IPS-18a (cell line): ENCODE measurements at regions not wholly inside any gene's neighbourhood (a gene's known extent, or its start where the extent isn't known, plus 50 kb on each side); places are given as distances from the start of the nearest gene placed in this dataset.

Experiments used
- H3K27ac ChIP-seq: one replicate; pipeline ENCODE4 v1.5.1; 2013; ENCODE audit warnings: low read length
- H3K27me3 ChIP-seq: one replicate; pipeline ENCODE4 v1.6.1; 2013; ENCODE audit warnings: mild to moderate bottlenecking, low read length; ENCODE audit not compliant: control insufficient read depth, insufficient read depth
- H3K36me3 ChIP-seq: one replicate; pipeline ENCODE4 v1.6.1; 2013; ENCODE audit warnings: low read depth, low read length; ENCODE audit not compliant: control insufficient read depth
- H3K4me1 ChIP-seq: one replicate; pipeline ENCODE4 v1.6.1; 2013; ENCODE audit warnings: low read depth, low read length; ENCODE audit not compliant: control insufficient read depth
- H3K4me3 ChIP-seq: one replicate; pipeline ENCODE4 v1.5.1; 2013; ENCODE audit warnings: low read length
- H3K9ac ChIP-seq: one replicate; pipeline ENCODE4 v1.6.1; 2013; ENCODE audit warnings: mild to moderate bottlenecking, low read length, moderate library complexity
- H3K9me3 ChIP-seq: one replicate; pipeline ENCODE4 v1.6.1; 2013; ENCODE audit warnings: low read depth, low read length; ENCODE audit not compliant: control insufficient read depth

DNA sequence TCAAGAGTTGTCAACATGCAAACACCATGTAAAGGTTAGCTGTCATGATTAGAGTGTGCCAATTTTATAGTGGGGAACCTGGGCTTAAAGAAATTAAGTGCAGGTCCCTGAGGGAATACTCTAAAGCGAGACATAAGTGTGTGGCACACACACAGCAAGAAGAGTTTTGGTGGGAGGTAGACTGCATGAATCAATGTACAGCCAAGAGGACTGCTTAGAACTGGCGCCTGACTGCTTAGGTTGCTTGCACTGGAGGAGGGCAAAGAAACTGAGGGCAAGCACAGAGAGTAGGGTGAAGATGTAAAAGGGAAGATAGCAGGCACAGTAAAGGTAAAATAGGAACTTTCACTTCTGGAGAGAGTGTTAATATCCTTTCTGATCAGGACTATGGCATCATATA lies 184.9 kb downstream of the SOX2 start:
- Histone ChIP-seq H3K4me1 (no peaks in the 10 kb centered on the region), H3K27me3 (no peaks in the 10 kb centered on the region), H3K9me3 (no peaks in the 10 kb centered on the region), H3K27ac (no peak overlapping the region), H3K4me3 (no peak overlapping the region), H3K9ac (no peak overlapping the region), H3K36me3 (no peaks in the 10 kb centered on the region)

- Histone ChIP-seq H3K27me3 (no peaks in the 10 kb centered on the region), H3K4me3 (no peak overlapping the region), H3K27ac (no peak overlapping the region)
These were observed 188.0 kb downstream of the SOX2 start for GRCh38 chr3:181899702-181900101.

DNA sequence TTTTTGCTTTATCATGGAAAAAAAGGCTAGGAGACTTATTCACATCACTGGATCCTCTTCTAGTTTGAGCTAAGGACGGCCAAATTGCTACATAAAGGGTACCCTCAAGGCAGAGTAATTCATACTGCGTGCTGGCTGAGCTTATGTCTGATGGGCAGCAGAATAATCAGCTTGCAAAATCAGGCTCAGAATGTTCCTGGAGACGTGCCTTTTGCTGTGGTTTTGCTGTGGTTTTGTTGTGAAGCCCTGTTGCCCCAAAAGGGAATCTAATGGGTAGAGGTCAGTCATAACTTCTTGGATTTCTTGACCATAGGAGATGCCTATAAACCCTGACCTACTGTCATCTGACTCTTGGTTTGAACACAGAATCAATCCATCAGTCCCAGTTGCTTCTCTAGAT lies 189.9 kb downstream of the SOX2 start:
- no peaks in the 10 kb centered on the region for H3K9me3 ChIP-seq
- no peaks in the 10 kb centered on the region for H3K4me1 ChIP-seq
- no peaks in the 10 kb centered on the region for H3K36me3 ChIP-seq
- H3K27ac ChIP-seq, result no peak overlapping the region
- no peak overlapping the region for H3K4me3 ChIP-seq
- H3K9ac ChIP-seq, result no peak overlapping the region
- no peaks in the 10 kb centered on the region for H3K27me3 ChIP-seq

More at GRCh38 chr3:181899702-181900101, 188.0 kb downstream of the SOX2 start:
- Histone ChIP-seq H3K9me3 (no peaks in the 10 kb centered on the region), H3K4me1 (no peaks in the 10 kb centered on the region), H3K36me3 (no peaks in the 10 kb centered on the region), H3K9ac (no peak overlapping the region)

- Histone ChIP-seq H3K27ac (no peak overlapping the region), H3K27me3 (no peaks in the 10 kb centered on the region), H3K4me1 (peaks cover 3% of the 10 kb centered on the region), H3K4me3 (no peak overlapping the region), H3K36me3 (no peaks in the 10 kb centered on the region), H3K9me3 (no peaks in the 10 kb centered on the region), H3K9ac (no peak overlapping the region)
These were observed 194.6 kb downstream of the SOX2 start for GRCh38 chr3:181906338-181906737.

- no peak overlapping the region for H3K27ac ChIP-seq
These were observed 197.5 kb downstream of the SOX2 start for GRCh38 chr3:181909241-181909640.

DNA sequence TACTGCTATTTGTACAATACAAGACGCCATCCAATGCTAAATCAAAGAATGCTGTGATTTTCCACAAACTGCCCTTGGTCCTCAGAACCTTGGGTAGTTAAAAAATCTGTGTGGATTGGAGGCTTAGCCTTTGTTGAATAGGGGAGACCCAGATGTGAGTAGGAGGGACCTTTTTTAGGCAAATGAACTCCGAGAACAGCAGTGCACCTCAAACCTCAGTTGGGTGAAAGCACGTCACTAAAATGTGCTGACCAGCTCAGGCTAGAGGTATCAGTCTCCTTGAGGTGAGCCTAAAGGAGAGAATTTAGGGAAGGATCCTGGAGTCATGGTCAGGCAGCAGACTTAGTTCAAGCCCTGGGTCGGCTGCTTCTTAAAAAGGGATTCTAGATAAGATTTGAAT lies 200.7 kb downstream of the SOX2 start:
- Histone ChIP-seq H3K9ac (no peak overlapping the region), H3K36me3 (no peaks in the 10 kb centered on the region), H3K27me3 (no peaks in the 10 kb centered on the region), H3K9me3 (no peaks in the 10 kb centered on the region), H3K27ac (no peak overlapping the region), H3K4me1 (peaks cover 33% of the 10 kb centered on the region), H3K4me3 (no peak overlapping the region)

More at GRCh38 chr3:181909241-181909640, 197.5 kb downstream of the SOX2 start:
- H3K4me3 ChIP-seq, result no peak overlapping the region
- H3K4me1 ChIP-seq, result peaks cover 9% of the 10 kb centered on the region
- no peaks in the 10 kb centered on the region for H3K9me3 ChIP-seq
- no peak overlapping the region for H3K9ac ChIP-seq
- no peaks in the 10 kb centered on the region for H3K36me3 ChIP-seq
- H3K27me3 ChIP-seq, result no peaks in the 10 kb centered on the region

DNA sequence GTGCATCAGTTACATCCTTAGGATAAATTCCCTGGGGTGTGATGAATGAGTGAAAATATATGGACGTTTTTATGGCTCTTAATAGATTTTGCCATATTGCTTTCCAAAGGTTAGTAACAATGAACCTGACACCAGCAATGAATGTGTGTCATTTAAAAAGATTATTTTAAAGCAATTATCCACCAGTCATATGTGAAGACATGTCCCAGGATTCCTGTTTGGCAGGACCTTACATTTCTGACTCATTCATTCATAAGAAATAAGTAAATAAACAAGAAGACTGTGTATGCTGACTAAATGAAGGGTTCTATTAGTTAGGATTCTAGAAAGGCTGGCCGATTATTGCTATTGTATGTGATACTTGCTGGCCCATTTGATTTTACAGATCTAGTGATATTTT lies 201.5 kb downstream of the SOX2 start:
- H3K4me1 ChIP-seq, result peaks cover 32% of the 10 kb centered on the region
- no peaks in the 10 kb centered on the region for H3K36me3 ChIP-seq
- no peak overlapping the region for H3K9ac ChIP-seq
- H3K27me3 ChIP-seq, result no peaks in the 10 kb centered on the region
- no peak overlapping the region for H3K4me3 ChIP-seq
- H3K9me3 ChIP-seq, result no peaks in the 10 kb centered on the region
- no peak overlapping the region for H3K27ac ChIP-seq

GRCh38 chr3:181915551-181915950 lies 203.8 kb downstream of the SOX2 start:
- Histone ChIP-seq H3K9me3 (no peaks in the 10 kb centered on the region), H3K27me3 (no peaks in the 10 kb centered on the region), H3K27ac (no peak overlapping the region), H3K4me3 (peak overlapping the region; percentile 5), H3K9ac (no peak overlapping the region), H3K36me3 (no peaks in the 10 kb centered on the region), H3K4me1 (peaks cover 32% of the 10 kb centered on the region)

- Histone ChIP-seq H3K27ac (no peak overlapping the region), H3K4me3 (peak overlapping the region; percentile 5), H3K27me3 (no peaks in the 10 kb centered on the region), H3K4me1 (peaks cover 32% of the 10 kb centered on the region), H3K9ac (no peak overlapping the region), H3K9me3 (no peaks in the 10 kb centered on the region), H3K36me3 (no peaks in the 10 kb centered on the region)
These were observed 204.3 kb downstream of the SOX2 start for GRCh38 chr3:181916013-181916412.

- Histone ChIP-seq H3K4me1 (peaks cover 31% of the 10 kb centered on the region), H3K9me3 (no peaks in the 10 kb centered on the region), H3K4me3 (no peak overlapping the region), H3K27me3 (no peaks in the 10 kb centered on the region), H3K36me3 (no peaks in the 10 kb centered on the region), H3K27ac (no peak overlapping the region), H3K9ac (no peak overlapping the region)
These were observed 205.3 kb downstream of the SOX2 start for GRCh38 chr3:181917027-181917426.

- Histone ChIP-seq H3K27me3 (no peaks in the 10 kb centered on the region), H3K4me3 (no peak overlapping the region), H3K9ac (no peak overlapping the region), H3K9me3 (no peaks in the 10 kb centered on the region), H3K36me3 (no peaks in the 10 kb centered on the region), H3K4me1 (peaks cover 25% of the 10 kb centered on the region), H3K27ac (no peak overlapping the region)
These were observed 207.7 kb downstream of the SOX2 start for GRCh38 chr3:181919375-181919774.

GRCh38 chr3:181920409-181920808 lies 208.7 kb downstream of the SOX2 start:
- H3K36me3 ChIP-seq, result no peaks in the 10 kb centered on the region
- H3K9ac ChIP-seq, result no peak overlapping the region
- H3K4me1 ChIP-seq, result peaks cover 20% of the 10 kb centered on the region
- H3K27me3 ChIP-seq, result no peaks in the 10 kb centered on the region
- H3K4me3 ChIP-seq, result no peak overlapping the region
- H3K9me3 ChIP-seq, result no peaks in the 10 kb centered on the region
- no peak overlapping the region for H3K27ac ChIP-seq
